HUES6 (cell line): ENCODE measurements at regions not wholly inside any gene's neighbourhood (a gene's known extent, or its start where the extent isn't known, plus 50 kb on each side); places are given as distances from the start of the nearest gene placed in this dataset.

ENCODE experiments used
- H3K27ac ChIP-seq: 2 replicates; pipeline ENCODE4 v1.7.0; 2013; ENCODE audit warnings: low read depth, mild to moderate bottlenecking, low read length, inconsistent platforms
- H3K27me3 ChIP-seq: 2 replicates; pipeline ENCODE4 v1.6.1; 2013; ENCODE audit warnings: low read length; ENCODE audit not compliant: control insufficient read depth, insufficient read depth
- H3K36me3 ChIP-seq: 2 replicates; pipeline ENCODE4 v1.6.1; 2013; ENCODE audit warnings: low read length; ENCODE audit not compliant: control insufficient read depth, insufficient read depth
- H3K4me1 ChIP-seq: 2 replicates; pipeline ENCODE4 v1.6.1; 2013; ENCODE audit warnings: low read length; ENCODE audit not compliant: control insufficient read depth, insufficient read depth
- H3K4me3 ChIP-seq: 2 replicates; pipeline ENCODE4 v1.5.1; 2013; ENCODE audit warnings: low read depth, low read length
- H3K9ac ChIP-seq: one replicate; pipeline ENCODE4 v1.6.1; 2013; ENCODE audit warnings: mild to moderate bottlenecking, low read length
- H3K9me3 ChIP-seq: 2 replicates; pipeline ENCODE4 v1.6.1; 2013; ENCODE audit warnings: low read depth, low read length; ENCODE audit not compliant: control insufficient read depth, insufficient read depth

- Histone ChIP-seq H3K27ac (no peak overlapping the region), H3K9ac (no peak overlapping the region), H3K9me3 (no peaks in the 10 kb centered on the region), H3K36me3 (no peaks in the 10 kb centered on the region), H3K4me1 (no peaks in the 10 kb centered on the region), H3K4me3 (no peak overlapping the region), H3K27me3 (no peaks in the 10 kb centered on the region)
Measured at GRCh38 chr20:11132819-11133415, 459.1 kb upstream of the JAG1 start.

- Histone ChIP-seq H3K36me3 (no peaks in the 10 kb centered on the region), H3K27me3 (no peaks in the 10 kb centered on the region), H3K9me3 (no peaks in the 10 kb centered on the region)
Measured at GRCh38 chr20:11136691-11137090, 462.9 kb upstream of the JAG1 start.

GRCh38 chr20:11137688-11138087 lies 463.9 kb upstream of the JAG1 start:
- H3K9me3 ChIP-seq = no peaks in the 10 kb centered on the region
- no peaks in the 10 kb centered on the region for H3K36me3 ChIP-seq
- H3K4me1 ChIP-seq = no peaks in the 10 kb centered on the region
- H3K27ac ChIP-seq = no peak overlapping the region
- H3K9ac ChIP-seq = no peak overlapping the region
- H3K27me3 ChIP-seq = no peaks in the 10 kb centered on the region
- no peak overlapping the region for H3K4me3 ChIP-seq

More at GRCh38 chr20:11136691-11137090, 462.9 kb upstream of the JAG1 start:
- Histone ChIP-seq H3K9ac (no peak overlapping the region), H3K4me1 (no peaks in the 10 kb centered on the region), H3K27ac (no peak overlapping the region), H3K4me3 (no peak overlapping the region)

GRCh38 chr20:11140359-11140758 lies 466.6 kb upstream of the JAG1 start:
- no peaks in the 10 kb centered on the region for H3K36me3 ChIP-seq
- no peaks in the 10 kb centered on the region for H3K27me3 ChIP-seq

GRCh38 chr20:11143481-11143880 lies 469.7 kb upstream of the JAG1 start:
- Histone ChIP-seq H3K4me3 (no peak overlapping the region), H3K4me1 (no peaks in the 10 kb centered on the region), H3K36me3 (no peaks in the 10 kb centered on the region), H3K9ac (no peak overlapping the region), H3K27ac (no peak overlapping the region), H3K27me3 (no peaks in the 10 kb centered on the region), H3K9me3 (no peaks in the 10 kb centered on the region)

More at GRCh38 chr20:11140359-11140758, 466.6 kb upstream of the JAG1 start:
- H3K9me3 ChIP-seq = no peaks in the 10 kb centered on the region
- no peak overlapping the region for H3K4me3 ChIP-seq
- no peak overlapping the region for H3K27ac ChIP-seq
- H3K4me1 ChIP-seq = no peaks in the 10 kb centered on the region
- no peak overlapping the region for H3K9ac ChIP-seq

GRCh38 chr20:11144114-11144950 lies 470.5 kb upstream of the JAG1 start:
- H3K9ac ChIP-seq = no peak overlapping the region
- H3K36me3 ChIP-seq = no peaks in the 10 kb centered on the region
- no peak overlapping the region for H3K4me3 ChIP-seq
- H3K9me3 ChIP-seq = no peaks in the 10 kb centered on the region
- no peaks in the 10 kb centered on the region for H3K4me1 ChIP-seq
- H3K27me3 ChIP-seq = no peaks in the 10 kb centered on the region
- H3K27ac ChIP-seq = no peak overlapping the region

GRCh38 chr20:11145616-11146015 lies 471.8 kb upstream of the JAG1 start:
- no peaks in the 10 kb centered on the region for H3K36me3 ChIP-seq
- H3K4me1 ChIP-seq = no peaks in the 10 kb centered on the region
- no peak overlapping the region for H3K27ac ChIP-seq
- H3K9me3 ChIP-seq = no peaks in the 10 kb centered on the region
- no peak overlapping the region for H3K4me3 ChIP-seq
- no peak overlapping the region for H3K9ac ChIP-seq
- H3K27me3 ChIP-seq = no peaks in the 10 kb centered on the region

- H3K9me3 ChIP-seq = no peaks in the 10 kb centered on the region
- no peak overlapping the region for H3K9ac ChIP-seq
- no peaks in the 10 kb centered on the region for H3K36me3 ChIP-seq
- no peak overlapping the region for H3K4me3 ChIP-seq
- no peaks in the 10 kb centered on the region for H3K4me1 ChIP-seq
- no peak overlapping the region for H3K27ac ChIP-seq
- H3K27me3 ChIP-seq = no peaks in the 10 kb centered on the region
Measured at GRCh38 chr20:11153819-11154218, 480.0 kb upstream of the JAG1 start.

- Histone ChIP-seq H3K36me3 (no peaks in the 10 kb centered on the region), H3K4me3 (no peak overlapping the region), H3K9me3 (no peaks in the 10 kb centered on the region), H3K27ac (no peak overlapping the region), H3K4me1 (no peaks in the 10 kb centered on the region), H3K27me3 (no peaks in the 10 kb centered on the region), H3K9ac (no peak overlapping the region)
Measured at GRCh38 chr20:11155156-11155756, 481.5 kb upstream of the JAG1 start.

GRCh38 chr20:11156922-11157321 lies 483.1 kb upstream of the JAG1 start:
- H3K27ac ChIP-seq = no peak overlapping the region
- H3K9me3 ChIP-seq = no peaks in the 10 kb centered on the region
- no peaks in the 10 kb centered on the region for H3K4me1 ChIP-seq
- H3K9ac ChIP-seq = no peak overlapping the region
- no peaks in the 10 kb centered on the region for H3K36me3 ChIP-seq
- no peaks in the 10 kb centered on the region for H3K27me3 ChIP-seq
- H3K4me3 ChIP-seq = no peak overlapping the region

- Histone ChIP-seq H3K36me3 (no peaks in the 10 kb centered on the region), H3K9ac (no peak overlapping the region), H3K27ac (no peak overlapping the region), H3K9me3 (no peaks in the 10 kb centered on the region), H3K4me3 (no peak overlapping the region), H3K4me1 (no peaks in the 10 kb centered on the region), H3K27me3 (no peaks in the 10 kb centered on the region)
Measured at GRCh38 chr20:11158146-11158545, 484.3 kb upstream of the JAG1 start.
